ENCODE measurements at regions not wholly inside any gene's neighbourhood (a gene's known extent, or its start where the extent isn't known, plus 50 kb on each side); places are given as distances from the start of the nearest gene placed in this dataset.

DNA sequence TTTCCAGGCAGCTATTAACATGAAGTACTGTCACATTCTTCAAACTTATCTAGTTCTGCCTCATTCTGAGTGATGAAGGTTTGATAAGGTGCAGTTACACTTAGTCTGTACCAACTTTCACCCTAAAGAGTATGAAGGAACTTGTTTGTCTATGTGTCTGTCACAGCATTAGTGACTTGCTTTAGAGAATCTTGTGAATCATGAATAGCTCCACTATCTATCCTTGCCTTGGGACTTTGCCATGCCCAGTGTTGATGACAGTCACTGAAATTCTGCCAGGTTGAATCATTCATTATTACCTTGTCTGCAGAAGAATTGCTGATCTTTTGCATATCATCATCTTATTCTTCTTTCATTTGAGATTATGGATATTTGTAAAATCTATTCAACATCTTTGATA is 50.9 kb upstream of the A1CF start:
- DNase-seq = no peak

GRCh38 chr10:50937230-50937907 is 51.9 kb upstream of the A1CF start:
- no peak for DNase-seq

GRCh38 chr10:50941629-50942028 is 56.2 kb upstream of the A1CF start:
- DNase-seq = no peak

- no peak for DNase-seq
Observed at GRCh38 chr10:50946991-50947781, 61.8 kb upstream of the A1CF start.

- no peak for DNase-seq
Observed at GRCh38 chr10:50951365-50951764, 65.9 kb upstream of the A1CF start.

GRCh38 chr10:50961297-50961696 is 75.9 kb upstream of the A1CF start:
- no peak for DNase-seq

DNA sequence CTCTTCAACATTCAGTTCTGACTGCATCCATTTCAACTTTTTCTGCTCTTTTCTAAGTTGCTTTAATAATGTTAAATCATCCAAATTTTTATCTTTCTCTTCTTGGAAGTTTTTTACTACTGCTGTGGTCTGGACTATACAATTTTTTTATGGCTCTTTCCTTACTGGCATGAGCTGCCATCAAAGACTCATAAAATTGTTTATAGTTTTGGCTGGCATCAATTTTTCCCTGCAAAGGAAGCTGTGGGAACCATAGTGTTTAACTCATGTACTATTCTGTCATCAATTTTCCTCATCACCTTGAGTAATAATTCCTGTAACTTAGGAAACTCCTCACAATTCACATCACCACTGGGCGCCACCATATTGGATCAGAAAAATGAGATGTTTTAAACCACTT is 77.6 kb upstream of the A1CF start:
- no peak for DNase-seq

DNA sequence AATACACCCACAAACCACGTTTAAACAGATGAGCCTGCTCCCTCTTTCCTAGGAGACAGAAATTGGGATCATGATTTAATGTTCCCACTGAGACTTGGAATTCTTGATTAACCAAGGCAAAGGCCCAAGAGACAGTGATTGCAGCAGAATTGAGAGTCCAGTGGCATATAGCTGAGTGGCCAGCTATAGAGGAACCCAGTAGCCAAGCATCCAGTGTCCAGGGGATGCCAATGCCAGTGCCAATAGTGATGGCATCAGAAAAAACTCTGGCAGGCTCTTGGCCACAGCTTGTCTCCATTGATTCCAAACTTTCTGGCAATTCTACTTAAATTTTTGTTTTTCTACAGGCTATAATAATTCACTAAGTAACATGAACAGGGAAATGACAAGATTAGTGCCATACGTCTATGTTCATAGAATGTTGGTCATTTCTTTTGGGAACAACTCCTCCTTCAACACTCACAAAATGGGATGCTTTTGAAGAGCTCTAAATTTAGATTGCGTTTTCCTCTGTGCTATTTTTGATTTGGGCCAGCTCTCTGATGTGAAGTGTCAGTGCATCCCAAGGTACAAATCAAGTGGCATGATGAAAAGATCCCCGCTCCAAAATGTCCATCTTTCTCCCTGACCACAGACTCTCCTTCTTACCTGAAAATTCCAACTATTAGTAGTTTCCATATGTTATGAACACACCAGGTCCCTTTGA is 83.1 kb upstream of the A1CF start:
- DNase-seq = no peak

GRCh38 chr10:50972591-50972990 is 87.2 kb upstream of the A1CF start:
- no peak for DNase-seq

- DNase-seq = no peak
Observed at GRCh38 chr10:50981385-50981784, 92.9 kb upstream of the PRKG1 start.

- no peak for DNase-seq
Observed at GRCh38 chr10:50981904-50982303, 92.4 kb upstream of the PRKG1 start.

DNA sequence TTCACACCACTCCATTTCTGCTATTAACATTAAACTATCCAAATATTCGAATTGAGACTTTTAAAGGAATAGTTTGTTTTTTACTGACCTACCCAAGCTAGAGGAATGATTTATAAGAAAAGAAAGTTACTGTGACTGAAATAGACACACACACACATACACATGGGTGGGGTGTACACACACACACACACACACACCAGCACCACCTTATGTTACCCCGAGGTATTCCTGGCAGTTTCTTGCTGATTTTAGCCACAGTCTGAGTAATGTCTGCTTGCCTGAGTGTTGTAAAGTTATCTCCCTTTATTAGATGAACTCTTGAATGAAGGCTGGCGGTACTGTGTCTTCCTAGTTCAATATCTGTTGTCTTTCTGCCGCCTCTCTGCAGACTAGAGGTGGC is 91.3 kb upstream of the PRKG1 start:
- no peak for DNase-seq

GRCh38 chr10:50987934-50988333 is 86.4 kb upstream of the PRKG1 start:
- DNase-seq = no peak

GRCh38 chr10:50988792-50989191 is 85.5 kb upstream of the PRKG1 start:
- no peak for DNase-seq

GRCh38 chr10:50990568-50991455 is 83.5 kb upstream of the PRKG1 start:
- no peak for DNase-seq

GRCh38 chr10:50991456-50992355 is 82.6 kb upstream of the PRKG1 start:
- no peak for DNase-seq

- no peak for DNase-seq
Observed at GRCh38 chr10:50992356-50992901, 81.9 kb upstream of the PRKG1 start.

DNA sequence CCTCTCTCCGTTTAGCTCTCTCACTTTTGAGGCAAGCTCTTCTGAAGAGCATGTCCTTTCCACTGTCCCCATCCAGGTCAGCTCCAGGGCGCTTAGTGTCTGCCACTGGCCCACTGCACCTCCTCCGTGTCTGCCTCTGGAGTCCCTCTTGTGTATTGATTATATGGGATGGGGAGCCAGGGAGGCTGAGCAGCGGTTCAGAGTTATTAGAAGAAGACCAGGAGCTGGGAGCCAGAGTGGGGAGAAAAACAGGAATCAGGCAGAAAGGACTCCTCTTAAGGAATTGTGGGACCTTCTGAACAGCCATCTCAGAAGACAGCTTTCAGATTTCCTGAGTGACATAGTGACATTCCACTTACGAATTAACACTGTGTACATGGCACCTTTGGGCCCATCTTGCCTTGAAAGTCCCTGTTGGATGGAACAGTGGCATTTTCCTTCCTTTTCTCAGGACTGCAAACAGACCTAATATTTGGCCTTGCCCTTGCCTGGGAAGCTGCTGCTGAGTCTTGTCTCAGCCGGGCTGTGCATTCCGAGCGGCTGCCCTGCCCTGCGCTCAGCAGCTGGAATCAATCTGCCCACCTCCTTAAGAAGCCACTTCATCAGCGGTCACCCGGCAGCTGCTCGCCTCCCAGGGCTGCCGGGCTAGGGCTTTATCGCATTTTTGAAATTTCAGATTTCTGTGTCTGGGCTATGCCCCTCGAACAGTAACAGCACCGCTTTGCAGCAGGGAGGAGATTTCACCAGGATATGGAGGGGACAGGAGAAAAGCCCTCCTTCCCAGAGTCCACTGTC is 81.1 kb upstream of the PRKG1 start:
- DNase-seq = no peak

GRCh38 chr10:50993771-50994251 is 80.5 kb upstream of the PRKG1 start:
- DNase-seq = no peak

DNA sequence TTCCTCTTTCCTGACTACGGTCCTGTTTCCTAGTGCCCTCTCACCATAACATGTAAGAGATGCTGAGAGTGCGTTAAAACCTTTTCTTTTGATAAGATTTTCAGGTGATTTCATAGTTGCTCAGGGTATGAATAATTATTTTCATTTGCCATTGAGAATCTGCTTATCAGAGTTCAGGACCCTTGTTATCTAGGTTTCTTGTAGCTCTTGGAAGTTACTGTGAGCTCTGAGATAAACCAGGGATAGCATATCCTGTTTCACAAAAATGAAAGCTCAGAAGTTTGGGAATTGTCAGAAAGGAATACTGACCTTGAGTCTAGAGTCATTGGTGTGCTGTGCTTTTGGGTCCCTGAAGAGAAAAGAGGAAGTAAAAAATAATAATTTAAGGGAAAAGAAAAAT is 76.8 kb upstream of the PRKG1 start:
- DNase-seq = no peak

Data from CD4-positive, alpha-beta T cell treated with Interleukin-17A for 4 hours (primary cell).